Osteoblast (primary cell): ENCODE measurements at regions not wholly inside any gene's neighbourhood (a gene's known extent, or its start where the extent isn't known, plus 50 kb on each side); places are given as distances from the start of the nearest gene placed in this dataset.

Experiments used
- DNase-seq: peaks from one replicate; pipeline ENCODE4 v3.0.0; 2011; ENCODE audit warnings: low spot score, mixed read lengths; ENCODE audit not compliant: insufficient read length; ENCODE audit errors: missing footprints
- H2AFZ ChIP-seq: 2 replicates; pipeline ENCODE4 v1.6.0; 2011; ENCODE audit warnings: mild to moderate bottlenecking, low read length
- H3K27ac ChIP-seq: 2 replicates; pipeline ENCODE4 v1.5.1; 2011; ENCODE audit warnings: mild to moderate bottlenecking, low read depth, low read length, moderate library complexity
- H3K27me3 ChIP-seq: 2 replicates; pipeline ENCODE4 v1.6.0; 2012; ENCODE audit warnings: mild to moderate bottlenecking, control low read depth, inconsistent platforms, low read length, moderate library complexity; ENCODE audit not compliant: insufficient read depth
- H3K36me3 ChIP-seq: 2 replicates; pipeline ENCODE4 v1.5.1; 2011; ENCODE audit warnings: mild to moderate bottlenecking, low read length, control low read depth, moderate library complexity; ENCODE audit not compliant: insufficient read depth
- H3K4me1 ChIP-seq: 2 replicates; pipeline ENCODE4 v1.5.1; 2011; ENCODE audit warnings: mild to moderate bottlenecking, low read length, control low read depth, moderate library complexity; ENCODE audit not compliant: insufficient read depth
- H3K4me2 ChIP-seq: 2 replicates; pipeline ENCODE4 v1.6.0; 2011; ENCODE audit warnings: mild to moderate bottlenecking, low read length; ENCODE audit not compliant: insufficient read depth
- H3K4me3 ChIP-seq: fragments of 200-600 bp; sonication (generic); 3 replicates; pipeline ENCODE4 v1.5.1; 2012; ENCODE audit warnings: mild to moderate bottlenecking, low read length, inconsistent platforms; ENCODE audit not compliant: insufficient read depth
- H3K79me2 ChIP-seq: 2 replicates; pipeline ENCODE4 v1.6.0; 2012; ENCODE audit warnings: mild to moderate bottlenecking, low read length, control low read depth, inconsistent platforms; ENCODE audit not compliant: insufficient read depth
- H3K9me3 ChIP-seq: 2 replicates; pipeline ENCODE4 v1.5.1; 2011; ENCODE audit warnings: low read depth, low read length, control low read depth
- H4K20me1 ChIP-seq: 2 replicates; pipeline ENCODE4 v1.6.0; 2012; ENCODE audit warnings: mild to moderate bottlenecking, low read length, control low read depth; ENCODE audit not compliant: insufficient read depth
- TF ChIP-seq, protein P1 (sequence below): IDR thresholded peaks from 2 replicates; pipeline ENCODE4 v1.5.1; 2011; ENCODE audit warnings: mild to moderate bottlenecking, low read depth, low read length, moderate library complexity; ENCODE audit errors: extremely low read depth

DNA sequence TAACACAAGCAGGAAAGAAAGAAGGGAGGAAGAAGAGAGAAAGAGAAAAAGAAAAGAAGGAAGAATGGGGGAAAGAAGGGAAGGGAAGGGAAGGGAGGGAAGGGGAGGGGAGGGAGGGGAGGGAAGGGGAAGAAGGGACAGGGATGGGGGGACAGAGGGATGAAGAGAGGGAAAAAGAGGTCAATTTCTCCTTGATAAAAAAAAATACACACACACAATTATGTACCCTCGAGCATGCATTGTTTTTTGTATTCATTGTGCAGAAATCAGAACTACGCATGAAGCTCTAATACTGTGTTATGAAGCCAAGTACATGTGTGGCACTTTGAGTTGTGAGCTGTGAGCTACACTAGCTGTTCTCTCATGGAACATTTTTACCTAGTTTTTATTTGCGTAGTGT is 274.9 kb upstream of the CDH18 start:
- Histone ChIP-seq H3K4me1 (no peaks in the 10 kb centered on the region), H3K27me3 (no peaks in the 10 kb centered on the region), H3K79me2 (no peaks in the 10 kb centered on the region), H2AFZ (no peak overlapping the region), H3K27ac (no peak overlapping the region), H4K20me1 (no peaks in the 10 kb centered on the region), H3K36me3 (no peaks in the 10 kb centered on the region), H3K4me2 (no peak overlapping the region), H3K9me3 (no peaks in the 10 kb centered on the region), H3K4me3 (no peak overlapping the region)
- no peak for DNase-seq
- TF ChIP-seq, protein P1, sequence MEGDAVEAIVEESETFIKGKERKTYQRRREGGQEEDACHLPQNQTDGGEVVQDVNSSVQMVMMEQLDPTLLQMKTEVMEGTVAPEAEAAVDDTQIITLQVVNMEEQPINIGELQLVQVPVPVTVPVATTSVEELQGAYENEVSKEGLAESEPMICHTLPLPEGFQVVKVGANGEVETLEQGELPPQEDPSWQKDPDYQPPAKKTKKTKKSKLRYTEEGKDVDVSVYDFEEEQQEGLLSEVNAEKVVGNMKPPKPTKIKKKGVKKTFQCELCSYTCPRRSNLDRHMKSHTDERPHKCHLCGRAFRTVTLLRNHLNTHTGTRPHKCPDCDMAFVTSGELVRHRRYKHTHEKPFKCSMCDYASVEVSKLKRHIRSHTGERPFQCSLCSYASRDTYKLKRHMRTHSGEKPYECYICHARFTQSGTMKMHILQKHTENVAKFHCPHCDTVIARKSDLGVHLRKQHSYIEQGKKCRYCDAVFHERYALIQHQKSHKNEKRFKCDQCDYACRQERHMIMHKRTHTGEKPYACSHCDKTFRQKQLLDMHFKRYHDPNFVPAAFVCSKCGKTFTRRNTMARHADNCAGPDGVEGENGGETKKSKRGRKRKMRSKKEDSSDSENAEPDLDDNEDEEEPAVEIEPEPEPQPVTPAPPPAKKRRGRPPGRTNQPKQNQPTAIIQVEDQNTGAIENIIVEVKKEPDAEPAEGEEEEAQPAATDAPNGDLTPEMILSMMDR, result no peak

DNA sequence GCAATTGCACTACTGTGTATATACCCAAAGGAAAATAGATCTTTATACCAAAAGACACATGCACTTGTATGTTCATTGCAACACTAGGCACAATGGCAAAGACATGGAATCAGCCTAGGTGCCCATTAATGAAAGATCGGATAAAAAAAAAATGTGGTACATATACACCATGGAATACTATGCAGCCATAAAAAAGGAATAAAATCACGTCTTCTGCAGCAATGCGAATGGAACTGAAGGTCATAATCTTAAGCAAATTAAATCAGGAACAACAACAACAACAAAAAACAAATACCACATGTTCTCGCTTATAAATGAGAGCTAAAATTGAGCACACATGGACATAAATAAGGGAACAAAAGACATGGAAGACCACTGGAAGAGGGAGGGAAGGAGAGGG is 266.7 kb upstream of the CDH18 start:
- Histone ChIP-seq H3K4me1 (no peaks in the 10 kb centered on the region), H3K36me3 (no peaks in the 10 kb centered on the region), H3K4me3 (no peak overlapping the region), H3K27ac (no peak overlapping the region), H2AFZ (no peak overlapping the region), H3K27me3 (no peaks in the 10 kb centered on the region), H4K20me1 (no peaks in the 10 kb centered on the region), H3K79me2 (no peaks in the 10 kb centered on the region), H3K4me2 (no peak overlapping the region), H3K9me3 (no peaks in the 10 kb centered on the region)
- TF ChIP-seq, protein P1, result no peak
- DNase-seq, result no peak

DNA sequence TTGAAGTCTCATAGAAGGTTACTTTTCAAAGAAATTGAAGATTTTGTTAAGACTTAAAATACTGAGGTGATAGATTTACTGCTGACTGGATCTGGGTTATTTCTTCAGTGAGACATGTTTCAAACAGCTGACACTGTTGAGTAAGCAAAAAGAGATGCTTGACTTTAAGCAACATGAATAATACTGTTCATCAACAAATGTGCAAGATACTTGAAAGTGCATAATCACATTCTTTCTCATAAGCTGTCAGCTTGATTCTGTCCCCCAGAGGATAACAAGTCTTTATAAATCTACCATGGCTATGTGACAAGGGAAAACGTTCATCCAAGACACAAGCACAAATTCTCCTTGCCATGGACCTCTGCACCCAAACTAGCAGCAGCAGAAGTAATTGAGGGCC is 260.1 kb upstream of the CDH18 start:
- Histone ChIP-seq H3K27ac (no peak overlapping the region), H3K27me3 (no peaks in the 10 kb centered on the region), H2AFZ (no peak overlapping the region), H4K20me1 (no peaks in the 10 kb centered on the region), H3K36me3 (no peaks in the 10 kb centered on the region), H3K4me3 (no peak overlapping the region), H3K4me1 (no peaks in the 10 kb centered on the region), H3K79me2 (no peaks in the 10 kb centered on the region), H3K4me2 (no peak overlapping the region), H3K9me3 (no peaks in the 10 kb centered on the region)
- DNase-seq, result no peak
- TF ChIP-seq, protein P1, result no peak

DNA sequence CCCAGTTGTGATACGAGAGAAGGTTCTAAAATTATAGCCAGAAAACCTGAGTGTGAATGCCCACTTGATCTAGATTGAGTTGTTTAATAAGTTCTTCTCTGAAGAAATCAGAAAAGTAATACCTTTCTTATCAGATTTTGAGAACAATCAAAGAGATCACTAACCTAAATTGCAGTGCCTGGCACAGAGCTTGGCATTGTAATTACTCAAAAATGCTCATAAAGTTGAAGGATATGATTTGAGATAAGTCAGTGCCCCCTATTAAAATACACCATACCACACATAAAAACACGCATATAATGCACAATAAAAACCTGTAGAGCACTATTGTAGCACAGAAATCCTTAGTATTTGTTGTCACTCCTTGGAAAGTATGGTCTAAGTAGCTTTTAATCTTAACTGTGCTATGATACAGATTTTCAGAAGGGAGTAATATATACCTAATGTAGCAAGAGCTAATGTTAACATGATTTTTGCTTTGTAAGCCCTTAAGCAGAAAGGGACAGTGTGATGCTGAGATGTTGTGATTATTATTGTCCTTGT is 257.5 kb upstream of the CDH18 start:
- no peak overlapping the region for H3K27ac ChIP-seq
- H3K36me3 ChIP-seq, result no peaks in the 10 kb centered on the region

More for the DNA sequence above, 257.5 kb upstream of the CDH18 start:
- no peaks in the 10 kb centered on the region for H3K9me3 ChIP-seq
- TF ChIP-seq, protein P1, result no peak
- no peaks in the 10 kb centered on the region for H3K27me3 ChIP-seq
- no peak for DNase-seq
- H3K4me3 ChIP-seq, result no peak overlapping the region
- no peaks in the 10 kb centered on the region for H3K79me2 ChIP-seq
- H3K4me1 ChIP-seq, result no peaks in the 10 kb centered on the region
- H2AFZ ChIP-seq, result no peak overlapping the region
- no peak overlapping the region for H3K4me2 ChIP-seq
- no peaks in the 10 kb centered on the region for H4K20me1 ChIP-seq
